ENCODE measurements at regions not wholly inside any gene's neighbourhood (a gene's known extent, or its start where the extent isn't known, plus 50 kb on each side); places are given as distances from the start of the nearest gene placed in this dataset.

GRCh38 chr3:153042088-153042487 lies 119.9 kb upstream of the RAP2B start:
- TF ChIP-seq POLR2A (IDR thresholded peaks at IDR 0.05) (no peak), CTCF (IDR thresholded peaks at IDR 0.05) (no peak)
- no peak for DNase-seq (ENCODE audit: low spot score in 2 of 2)
- intact Hi-C loops (cut with DNase I; ENCODE audit: low total_unique reads): loop anchor here (10.0 kb wide), 1 partner anchor 553 kb away; no protein-coding TSS in a partner anchor

DNA sequence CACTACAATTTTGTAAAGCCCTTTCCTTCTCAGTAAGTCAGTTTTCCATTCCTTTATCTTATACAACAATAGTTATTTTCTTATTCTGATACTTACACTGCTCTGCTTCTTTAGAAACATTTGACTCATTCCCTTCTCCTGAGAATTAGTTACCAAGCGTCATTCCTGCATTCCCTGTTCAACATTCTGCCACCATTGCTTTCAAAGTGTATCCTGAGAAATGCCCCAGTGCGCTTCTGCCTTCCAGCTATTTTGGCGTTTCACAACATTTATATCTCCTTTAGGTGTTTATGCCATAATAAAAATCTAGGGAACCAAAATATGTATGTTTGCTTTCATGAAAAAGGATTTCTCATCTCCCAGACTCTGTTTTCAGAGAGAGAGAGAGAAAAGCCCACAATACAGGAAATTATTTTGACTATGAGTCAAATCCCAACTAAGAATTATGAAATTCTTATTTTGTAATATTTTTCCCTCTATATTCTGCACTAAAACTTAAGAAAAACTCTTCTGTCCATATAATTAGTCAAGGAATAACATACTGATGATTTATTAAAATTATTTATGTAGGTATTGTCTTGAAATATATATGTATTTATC lies 118.2 kb upstream of the RAP2B start:
- WGBS, 2 donors: 58 to 66% methylated on average over 3 of the region's 3 CpGs
- intact Hi-C loops (cut with DNase I; ENCODE audit: low total_unique reads): loop anchor here (10.0 kb wide), 1 partner anchor 551 kb away; no protein-coding TSS in a partner anchor
- TF ChIP-seq POLR2A (IDR thresholded peaks at IDR 0.05): no peak
- no peak overlapping the region for H3K4me3 ChIP-seq (ENCODE audit: low read depth, poor library complexity, severe bottlenecking)
- no peak for DNase-seq (ENCODE audit: low spot score in 2 of 2)

More at GRCh38 chr3:153042088-153042487, 119.9 kb upstream of the RAP2B start:
- WGBS, 2 donors: 54 to 61% methylated on average over 1 of the region's 1 CpG
- H3K4me3 ChIP-seq (ENCODE audit: low read depth, poor library complexity, severe bottlenecking): no peak overlapping the region

DNA sequence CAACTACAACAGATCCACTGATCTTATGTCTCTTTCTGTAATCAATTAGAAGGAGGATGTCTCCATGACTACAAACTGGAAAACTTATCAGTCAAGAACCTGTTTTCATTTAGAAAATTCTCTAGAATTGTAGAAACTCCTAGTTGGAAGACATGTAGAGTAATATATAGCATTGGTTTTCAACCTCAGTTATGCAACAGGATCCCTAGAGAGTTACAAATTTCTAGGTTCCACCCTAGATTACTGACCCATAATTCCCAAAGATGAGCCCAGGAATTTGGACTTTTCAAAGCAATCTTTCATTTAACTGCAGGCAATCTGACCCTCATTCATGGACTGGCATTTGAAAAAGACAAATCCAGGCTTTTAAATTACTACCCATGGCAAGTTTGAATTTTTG lies 116.9 kb upstream of the RAP2B start:
- TF ChIP-seq CTCF (IDR thresholded peaks at IDR 0.05): no peak
- no peak for TF ChIP-seq POLR2A (IDR thresholded peaks at IDR 0.05)
- no peak overlapping the region for H3K4me3 ChIP-seq (ENCODE audit: low read depth, poor library complexity, severe bottlenecking)
- DNase-seq (ENCODE audit: low spot score in 2 of 2): no peak
- intact Hi-C loops (cut with DNase I; ENCODE audit: low total_unique reads): loop anchor here (10.0 kb wide), 1 partner anchor 550 kb away; no protein-coding TSS in a partner anchor

GRCh38 chr3:153050978-153051377 lies 111.0 kb upstream of the RAP2B start:
- intact Hi-C loops (cut with DNase I; ENCODE audit: low total_unique reads): loop anchor here (10.0 kb wide), 1 partner anchor 114 kb away; the partner anchor contains the start of gene RAP2B
- WGBS, 2 donors: 93 to 97% methylated on average over 6 of the region's 6 CpGs
- H3K4me3 ChIP-seq (ENCODE audit: low read depth, poor library complexity, severe bottlenecking): no peak overlapping the region
- no peak for TF ChIP-seq CTCF (IDR thresholded peaks at IDR 0.05)
- TF ChIP-seq POLR2A (IDR thresholded peaks at IDR 0.05): no peak
- no peak for DNase-seq (ENCODE audit: low spot score in 2 of 2)

GRCh38 chr3:153051427-153052095 lies 110.5 kb upstream of the RAP2B start:
- intact Hi-C loops (cut with DNase I; ENCODE audit: low total_unique reads): loop anchor here (10.0 kb wide), 1 partner anchor 113 kb away; the partner anchor contains the start of gene RAP2B
- no peak for DNase-seq (ENCODE audit: low spot score in 2 of 2)
- H3K4me3 ChIP-seq (ENCODE audit: low read depth, poor library complexity, severe bottlenecking): no peak overlapping the region
- WGBS, 2 donors: 44 to 53% methylated on average over 6 of the region's 6 CpGs
- TF ChIP-seq POLR2A (IDR thresholded peaks at IDR 0.05): no peak
- no peak for TF ChIP-seq CTCF (IDR thresholded peaks at IDR 0.05)

DNA sequence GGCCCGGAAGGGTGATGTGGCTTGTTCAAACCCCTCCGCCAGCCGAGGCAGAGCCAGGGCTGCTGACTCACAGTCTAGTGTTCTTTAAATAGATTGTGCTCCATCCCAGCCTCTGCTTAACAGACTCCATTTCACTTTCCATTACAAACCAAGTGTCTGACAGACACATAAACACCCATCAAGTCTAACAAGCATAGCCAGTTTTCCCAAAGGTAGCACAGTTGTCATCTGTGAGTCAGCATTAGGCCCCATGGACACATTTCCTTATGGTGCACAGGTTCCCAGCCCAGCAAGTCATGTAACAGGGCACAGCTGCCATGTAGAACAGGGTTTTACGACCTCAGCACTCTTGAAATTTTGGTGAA lies 109.9 kb upstream of the RAP2B start:
- WGBS, 2 donors: 31 to 36% methylated on average over 4 of the region's 4 CpGs
- no peak overlapping the region for H3K4me3 ChIP-seq (ENCODE audit: low read depth, poor library complexity, severe bottlenecking)
- intact Hi-C loops (cut with DNase I; ENCODE audit: low total_unique reads): loop anchor here (10.0 kb wide), 1 partner anchor 113 kb away; the partner anchor contains the start of gene RAP2B
- TF ChIP-seq CTCF (IDR thresholded peaks at IDR 0.05): no peak
- TF ChIP-seq POLR2A (IDR thresholded peaks at IDR 0.05): no peak
- peak in 1 of 2 donors; percentile 42 for DNase-seq (ENCODE audit: low spot score in 2 of 2)

Measured in lower leg skin (tissue), 4 donors.